H9 (cell line): ENCODE measurements at regions not wholly inside any gene's neighbourhood (a gene's known extent, or its start where the extent isn't known, plus 50 kb on each side); places are given as distances from the start of the nearest gene placed in this dataset.
"Not testable (repeated sequence)": the region's sequence is repeated elsewhere in the genome, so short reads cannot be mapped to it uniquely, and the experiment has no call there.

Experiments used
- DNase-seq: peaks from one replicate; pipeline ENCODE4 v3.0.0-alpha.2; 2017
- H2AFZ ChIP-seq: one replicate; pipeline ENCODE4 v1.6.1; 2013; ENCODE audit warnings: mild to moderate bottlenecking, low read length, control low read depth, moderate library complexity
- H2AK5ac ChIP-seq: 2 replicates; pipeline ENCODE4 v1.6.1; 2013; ENCODE audit warnings: low read length, control low read depth, mixed read lengths; ENCODE audit not compliant: insufficient read length
- H2BK120ac ChIP-seq: one replicate; pipeline ENCODE4 v1.6.1; 2013; ENCODE audit warnings: low read depth, mild to moderate bottlenecking, low read length, control low read depth, inconsistent platforms; ENCODE audit not compliant: poor library complexity, severe bottlenecking
- H2BK12ac ChIP-seq: 2 replicates; pipeline ENCODE4 v1.6.1; 2013; ENCODE audit warnings: low read length, control low read depth, mixed read lengths, low read depth; ENCODE audit not compliant: insufficient read length
- H2BK15ac ChIP-seq: 2 replicates; pipeline ENCODE4 v1.6.1; 2013; ENCODE audit warnings: low read depth, low read length, control low read depth
- H2BK20ac ChIP-seq: one replicate; pipeline ENCODE4 v1.6.1; 2013; ENCODE audit warnings: low read depth, mild to moderate bottlenecking, low read length, control low read depth, inconsistent platforms; ENCODE audit not compliant: poor library complexity, severe bottlenecking
- H2BK5ac ChIP-seq: 2 replicates; pipeline ENCODE4 v1.6.1; 2013; ENCODE audit warnings: low read length, control low read depth, mixed read lengths; ENCODE audit not compliant: insufficient read length
- H3K14ac ChIP-seq: 2 replicates; pipeline ENCODE4 v1.6.1; 2013; ENCODE audit warnings: low read length, control low read depth; ENCODE audit not compliant: insufficient read depth
- H3K18ac ChIP-seq: 2 replicates; pipeline ENCODE4 v1.6.1; 2013; ENCODE audit warnings: low read depth, mild to moderate bottlenecking, mixed read lengths, low read length, control low read depth; ENCODE audit not compliant: insufficient read length
- H3K23ac ChIP-seq: 2 replicates; pipeline ENCODE4 v1.6.1; 2013; ENCODE audit warnings: low read length, control low read depth, mixed read lengths, low read depth; ENCODE audit not compliant: insufficient read length
- H3K23me2 ChIP-seq: 2 replicates; pipeline ENCODE4 v1.6.1; 2013; ENCODE audit warnings: low read depth, mild to moderate bottlenecking, mixed read lengths, low read length, control low read depth; ENCODE audit not compliant: insufficient read length, poor library complexity, severe bottlenecking
- H3K27ac ChIP-seq: 2 replicates; pipeline ENCODE4 v1.5.1; 2013; ENCODE audit warnings: low read length, control low read depth, mixed read lengths, low read depth; ENCODE audit not compliant: insufficient read length
- H3K27me3 ChIP-seq: 2 replicates; pipeline ENCODE4 v1.6.1; 2013; ENCODE audit warnings: low read length, control low read depth, inconsistent platforms; ENCODE audit not compliant: insufficient read depth
- H3K4ac ChIP-seq: 2 replicates; pipeline ENCODE4 v1.6.1; 2013; ENCODE audit warnings: low read depth, mild to moderate bottlenecking, control low read depth, inconsistent platforms, low read length, moderate library complexity
- H3K4me1 ChIP-seq: 2 replicates; pipeline ENCODE4 v1.6.1; 2013; ENCODE audit warnings: low read length, control low read depth, inconsistent platforms; ENCODE audit not compliant: insufficient read depth
- H3K4me2 ChIP-seq: 2 replicates; pipeline ENCODE4 v1.6.1; 2013; ENCODE audit warnings: low read length, control low read depth, mixed read lengths; ENCODE audit not compliant: insufficient read length, insufficient read depth
- H3K56ac ChIP-seq: 2 replicates; pipeline ENCODE4 v1.6.1; 2013; ENCODE audit warnings: low read depth, mild to moderate bottlenecking, mixed read lengths, low read length, control low read depth; ENCODE audit not compliant: insufficient read length
- H3K79me1 ChIP-seq: 2 replicates; pipeline ENCODE4 v1.6.1; 2013; ENCODE audit warnings: low read depth, mild to moderate bottlenecking, moderate library complexity, low read length, control low read depth, inconsistent platforms; ENCODE audit not compliant: insufficient read depth, poor library complexity, severe bottlenecking
- H3K79me2 ChIP-seq: 2 replicates; pipeline ENCODE4 v1.6.1; 2013; ENCODE audit warnings: low read length, control low read depth, inconsistent platforms; ENCODE audit not compliant: insufficient read depth
- H3K9ac ChIP-seq: 2 replicates; pipeline ENCODE4 v1.6.1; 2013; ENCODE audit warnings: low read length, control low read depth, mixed read lengths; ENCODE audit not compliant: insufficient read length; ENCODE audit errors: extremely low read depth
- H3K9me3 ChIP-seq: one replicate; pipeline ENCODE4 v1.6.1; 2013; ENCODE audit warnings: low read depth, low read length, inconsistent platforms; ENCODE audit not compliant: control insufficient read depth
- H3T11ph ChIP-seq: one replicate; pipeline ENCODE4 v1.6.1; 2013; ENCODE audit warnings: mild to moderate bottlenecking, low read length, control low read depth, inconsistent platforms
- H4K20me1 ChIP-seq: one replicate; pipeline ENCODE4 v1.6.1; 2013; ENCODE audit not compliant: control insufficient read depth, insufficient read length, insufficient read depth
- H4K5ac ChIP-seq: 2 replicates; pipeline ENCODE4 v1.6.1; 2013; ENCODE audit warnings: low read depth, mild to moderate bottlenecking, mixed read lengths, low read length, control low read depth; ENCODE audit not compliant: insufficient read length
- H4K8ac ChIP-seq: replicated peaks from 2 replicates; pipeline ENCODE4 v1.6.1; 2013; ENCODE audit warnings: low read length, control low read depth, mixed read lengths, low read depth; ENCODE audit not compliant: insufficient read length
- H4K91ac ChIP-seq: 2 replicates; pipeline ENCODE4 v1.6.1; 2013; ENCODE audit warnings: low read depth, mild to moderate bottlenecking, moderate library complexity, mixed read lengths, low read length, control low read depth; ENCODE audit not compliant: insufficient read length
- H3K27ac Mint-ChIP-seq, 3 experiments: 2 replicates in 2 of 3; 3 replicates in 1 of 3; pipeline ENCODE4 v1.8.0; 2020 to 2021; ENCODE audit warnings: mixed read lengths in 3 of 3, mild to moderate bottlenecking in 1 of 3, moderate library complexity in 1 of 3
- H3K27me3 Mint-ChIP-seq: 2 replicates; pipeline ENCODE4 v1.8.0; 2021; ENCODE audit warnings: low read depth, mild to moderate bottlenecking, moderate library complexity, mixed read lengths
- H3K36me3 Mint-ChIP-seq, 3 experiments: 2 replicates in 2 of 3; 3 replicates in 1 of 3; pipeline ENCODE4 v1.8.0; 2020 to 2021; ENCODE audit warnings: low read depth in 3 of 3, mixed read lengths in 3 of 3; ENCODE audit not compliant: insufficient read depth in 1 of 3
- H3K4me1 Mint-ChIP-seq, 2 experiments: 2 replicates each; pipeline ENCODE4 v1.8.0; 2020; ENCODE audit warnings: mixed read lengths in 2 of 2
- H3K4me3 Mint-ChIP-seq, 2 experiments: 2 replicates in 1 of 2; 3 replicates in 1 of 2; pipeline ENCODE4 v1.8.0; 2020 to 2021; ENCODE audit warnings: mild to moderate bottlenecking in 2 of 2, mixed read lengths in 2 of 2, moderate library complexity in 1 of 2
- H3K9me3 Mint-ChIP-seq, 2 experiments: 2 replicates in 1 of 2; 3 replicates in 1 of 2; pipeline ENCODE4 v1.8.0; 2020; ENCODE audit warnings: mild to moderate bottlenecking in 2 of 2, mixed read lengths in 2 of 2, moderate library complexity in 1 of 2
- CTCF ChIP-seq: fragments of 200-600 bp; sonication (generic); conservative IDR thresholded peaks from 3 replicates; pipeline ENCODE4 v1.8.0; 2021; ENCODE audit warnings: antibody characterized with exemption, mild to moderate bottlenecking
- WGBS: extraction: QIAGEN DNeasy Blood & Tissue Kit; methylation state at CpG from one replicate; pipeline ENCODE4 v1.1.7; 2013; ENCODE audit warnings: missing lambda C conversion rate, low lambda C conversion rate, mixed read lengths; ENCODE audit not compliant: insufficient read length; ENCODE audit errors: extremely low coverage; 5-methylcytosine and 5-hydroxymethylcytosine counted together

GRCh38 chr15:92803852-92804609, 96.1 kb upstream of the CHD2 start:
- H2BK12ac ChIP-seq, result no peak overlapping the region
- TF ChIP-seq CTCF, result no peak
- no peaks in the 10 kb centered on the region for H3K27me3 ChIP-seq
- no peak overlapping the region for H2BK20ac ChIP-seq
- H2BK5ac ChIP-seq, result no peak overlapping the region
- no CpG with 5 or more reads among the region's 5 CpGs for WGBS
- H2AK5ac ChIP-seq, result peak overlapping the region; percentile 72
- no peak overlapping the region for H4K8ac ChIP-seq
- H3K9ac ChIP-seq, result no peak overlapping the region
- Mint-ChIP-seq H3K27ac (peak overlapping the region in 2 of 3 experiments; percentile 0 to 78; a peak in 2 of 7 replicates), H3K9me3 (no peaks in the 10 kb centered on the region; a peak in 1 of 5 replicates), H3K4me3 (no peak overlapping the region), H3K27me3 (no peaks in the 10 kb centered on the region), H3K36me3 (peaks cover 0 to 3% (median 0%) of the 10 kb centered on the region in 3 experiments; a peak in 2 of 7 replicates), H3K4me1 (peaks cover 12 to 13% of the 10 kb centered on the region in 2 experiments)
- no peak overlapping the region for H2BK15ac ChIP-seq
- no peak overlapping the region for H3K27ac ChIP-seq
- H3K79me2 ChIP-seq, result no peaks in the 10 kb centered on the region
- H3K4me1 ChIP-seq, result peaks cover 5% of the 10 kb centered on the region; the same call in 1 of the 2 replicates
- H2AFZ ChIP-seq, result no peak overlapping the region
- H3K4ac ChIP-seq, result no peak overlapping the region
- H3K18ac ChIP-seq, result no peak overlapping the region
- no peak overlapping the region for H3K56ac ChIP-seq
- no peak overlapping the region for H3K23ac ChIP-seq
- no peak overlapping the region for H3T11ph ChIP-seq
- no peaks in the 10 kb centered on the region for H3K9me3 ChIP-seq
- no peak overlapping the region for H2BK120ac ChIP-seq
- H3K79me1 ChIP-seq, result no peaks in the 10 kb centered on the region
- no peak overlapping the region for H3K14ac ChIP-seq
- H3K23me2 ChIP-seq, result peaks cover 10% of the 10 kb centered on the region
- H4K5ac ChIP-seq, result no peak overlapping the region
- no peak for DNase-seq
- H4K91ac ChIP-seq, result no peak overlapping the region
- no peaks in the 10 kb centered on the region for H4K20me1 ChIP-seq
- H3K4me2 ChIP-seq, result no peak overlapping the region

- H3K27ac Mint-ChIP-seq, H3K36me3 Mint-ChIP-seq, DNase-seq, H3K4me1 ChIP-seq, H3K9me3 ChIP-seq, H3T11ph ChIP-seq, H3K56ac ChIP-seq, H3K79me2 ChIP-seq, H3K9me3 Mint-ChIP-seq, H3K9ac ChIP-seq, H3K23ac ChIP-seq, H2BK5ac ChIP-seq, H3K27me3 Mint-ChIP-seq, H2BK120ac ChIP-seq, H4K91ac ChIP-seq, H4K5ac ChIP-seq, H4K20me1 ChIP-seq, H2AFZ ChIP-seq, H3K4ac ChIP-seq, H2BK20ac ChIP-seq, H2BK15ac ChIP-seq, H3K14ac ChIP-seq, H3K4me2 ChIP-seq, H3K27ac ChIP-seq, H2AK5ac ChIP-seq, H3K27me3 ChIP-seq, H3K18ac ChIP-seq, H3K79me1 ChIP-seq, H4K8ac ChIP-seq, H3K4me3 Mint-ChIP-seq, H2BK12ac ChIP-seq: not testable (repeated sequence)
- H3K23me2 ChIP-seq, result peaks cover 16% of the 10 kb centered on the region
- H3K4me1 Mint-ChIP-seq, result peaks cover 12 to 14% of the 10 kb centered on the region in 2 experiments
- WGBS, result no CpG with 5 or more reads among the region's 5 CpGs
Observed at GRCh38 chr15:92804610-92804936, 95.6 kb upstream of the CHD2 start.
